H1 (cell line): ENCODE measurements at regions not wholly inside any gene's neighbourhood (a gene's known extent, or its start where the extent isn't known, plus 50 kb on each side); places are given as distances from the start of the nearest gene placed in this dataset.
A peak's percentile ranks its signal among the peaks of the same experiment; 100 is the strongest.

ENCODE experiments used
- ATF3 ChIP-seq: IDR thresholded peaks from 2 replicates; pipeline ENCODE4 v1.6.1; 2011; ENCODE audit warnings: low read depth, mild to moderate bottlenecking, low read length; ENCODE audit not compliant: insufficient read depth
- CBX5 ChIP-seq: fragments of 300-800, 300-1000 bp; sonication (generic); IDR thresholded peaks from 2 replicates; pipeline ENCODE4 v1.7.1; 2016; ENCODE audit warnings: antibody characterized with exemption, low read length, low read depth
- CBX8 ChIP-seq: fragments of 300-800, 300-1000 bp; sonication (generic); IDR thresholded peaks from 2 replicates; pipeline ENCODE4 v1.7.1; 2016; ENCODE audit warnings: low read depth, low read length, borderline replicate concordance
- EP300 ChIP-seq, 2 experiments: IDR thresholded peaks; 1 replicate in 1 of 2; 2 replicates in 1 of 2; pipeline ENCODE4 v1.6.1; 2011 to 2012; ENCODE audit warnings: low read depth in 2 of 2, low read length in 2 of 2, mild to moderate bottlenecking in 2 of 2, borderline replicate concordance in 1 of 2, inconsistent platforms in 1 of 2, moderate library complexity in 1 of 2
- EZH2 ChIP-seq: fragments of 200-600 bp; sonication (generic); IDR thresholded peaks from 2 replicates; pipeline ENCODE4 v1.7.1; 2012; ENCODE audit warnings: low read depth, mild to moderate bottlenecking, moderate library complexity, low read length, inconsistent platforms; ENCODE audit not compliant: severe bottlenecking
- POLR2A ChIP-seq, 2 experiments: IDR thresholded peaks; 1 replicate in 1 of 2; 2 replicates in 1 of 2; pipeline ENCODE4 v1.6.1; 2011; ENCODE audit warnings: low read depth in 2 of 2, low read length in 2 of 2, mild to moderate bottlenecking in 2 of 2; ENCODE audit errors: control extremely low read depth in 1 of 2
- POLR2AphosphoS5 ChIP-seq: IDR thresholded peaks from 2 replicates; pipeline ENCODE4 v1.6.1; 2011; ENCODE audit warnings: low read depth, low read length
- SIN3A ChIP-seq, 2 experiments: IDR thresholded peaks in 1 of 2; conservative IDR thresholded peaks in 1 of 2; 2 replicates each; pipeline ENCODE4 v1.6.1; 2011 to 2012; ENCODE audit warnings: low read length in 2 of 2, improper control_type of control experiment in 1 of 2, low read depth in 1 of 2, mild to moderate bottlenecking in 1 of 2
- SP2 ChIP-seq: IDR thresholded peaks from 2 replicates; pipeline ENCODE4 v1.6.1; 2012; ENCODE audit warnings: mild to moderate bottlenecking, low read length, inconsistent platforms
- TAF1 ChIP-seq: IDR thresholded peaks from 2 replicates; pipeline ENCODE4 v1.6.1; 2011; ENCODE audit warnings: mild to moderate bottlenecking, low read depth, low read length
- TBP ChIP-seq: IDR thresholded peaks from 2 replicates; pipeline ENCODE4 v1.6.1; 2011; ENCODE audit warnings: low read depth, low read length, improper control_type of control experiment
- TCF12 ChIP-seq: IDR thresholded peaks from 2 replicates; pipeline ENCODE4 v1.6.1; 2011; ENCODE audit warnings: low read depth, mild to moderate bottlenecking, low read length
- TF ChIP-seq, protein P1 (sequence below), 3 experiments: IDR thresholded peaks; 1 replicate in 2 of 3; 2 replicates in 1 of 3; pipeline versions ENCODE4 v1.5.1 to v1.6.1; 2011; ENCODE audit warnings: low read length in 3 of 3, mild to moderate bottlenecking in 3 of 3, inconsistent platforms in 2 of 3, low read depth in 1 of 3, moderate library complexity in 1 of 3; ENCODE audit not compliant: insufficient read depth in 1 of 3; ENCODE audit errors: control extremely low read depth in 1 of 3

GRCh38 chr13:99028890-99029289 lies 51.0 kb upstream of the DOCK9 start:
- TF ChIP-seq, protein P1, sequence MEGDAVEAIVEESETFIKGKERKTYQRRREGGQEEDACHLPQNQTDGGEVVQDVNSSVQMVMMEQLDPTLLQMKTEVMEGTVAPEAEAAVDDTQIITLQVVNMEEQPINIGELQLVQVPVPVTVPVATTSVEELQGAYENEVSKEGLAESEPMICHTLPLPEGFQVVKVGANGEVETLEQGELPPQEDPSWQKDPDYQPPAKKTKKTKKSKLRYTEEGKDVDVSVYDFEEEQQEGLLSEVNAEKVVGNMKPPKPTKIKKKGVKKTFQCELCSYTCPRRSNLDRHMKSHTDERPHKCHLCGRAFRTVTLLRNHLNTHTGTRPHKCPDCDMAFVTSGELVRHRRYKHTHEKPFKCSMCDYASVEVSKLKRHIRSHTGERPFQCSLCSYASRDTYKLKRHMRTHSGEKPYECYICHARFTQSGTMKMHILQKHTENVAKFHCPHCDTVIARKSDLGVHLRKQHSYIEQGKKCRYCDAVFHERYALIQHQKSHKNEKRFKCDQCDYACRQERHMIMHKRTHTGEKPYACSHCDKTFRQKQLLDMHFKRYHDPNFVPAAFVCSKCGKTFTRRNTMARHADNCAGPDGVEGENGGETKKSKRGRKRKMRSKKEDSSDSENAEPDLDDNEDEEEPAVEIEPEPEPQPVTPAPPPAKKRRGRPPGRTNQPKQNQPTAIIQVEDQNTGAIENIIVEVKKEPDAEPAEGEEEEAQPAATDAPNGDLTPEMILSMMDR (IDR thresholded peaks at IDR 0.05; ENCODE audit: control extremely low read depth in 1 of 3, insufficient read depth in 1 of 3, low read depth in 1 of 3, low read length in 3 of 3), result peak; percentile 64 to 91 (median 69)
- TF ChIP-seq SP2 (no peak), POLR2AphosphoS5 (no peak), SIN3A (conservative IDR thresholded peaks at IDR 0.05 in 1 of 2, IDR thresholded peaks at IDR 0.05 in 1 of 2; ENCODE audit: low read depth in 1 of 2, low read length in 2 of 2) (no peak), EZH2 (no peak), TAF1 (no peak), TBP (no peak), TCF12 (no peak), EP300 (IDR thresholded peaks at IDR 0.05; ENCODE audit: borderline replicate concordance in 1 of 2, low read depth in 2 of 2, low read length in 2 of 2) (no peak), ATF3 (no peak), POLR2A (IDR thresholded peaks at IDR 0.05; ENCODE audit: control extremely low read depth in 1 of 2, low read depth in 2 of 2, low read length in 2 of 2) (no peak), CBX8 (no peak), CBX5 (no peak)
